ENCODE measurements at regions not wholly inside any gene's neighbourhood (a gene's known extent, or its start where the extent isn't known, plus 50 kb on each side); places are given as distances from the start of the nearest gene placed in this dataset.
A peak's percentile ranks its signal among the peaks of the same experiment; 100 is the strongest.

DNA sequence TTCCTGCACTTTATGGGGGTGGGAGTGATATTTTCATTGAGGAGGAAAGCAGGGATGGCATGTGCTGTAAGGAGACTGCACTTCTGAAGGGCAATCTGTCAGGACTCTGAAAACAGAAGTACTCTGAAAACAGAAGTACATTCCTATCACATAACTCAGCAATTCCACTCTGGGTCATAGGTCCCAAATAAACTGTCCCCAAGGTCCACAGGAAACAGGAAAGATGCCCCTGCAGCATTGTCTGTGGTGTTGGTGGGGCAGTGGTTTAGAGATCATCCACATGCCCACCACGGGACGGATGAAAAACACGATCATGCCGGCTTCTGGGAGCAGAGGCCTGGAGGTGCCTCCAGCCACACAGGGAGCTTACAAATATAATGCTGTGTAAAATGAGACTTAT is 150.3 kb downstream of the OTOR start:
- Histone ChIP-seq H3K9me3 (ENCODE audit: control insufficient read depth, low read depth, low read length) (no peaks in the 10 kb centered on the region), H3K4ac (ENCODE audit: low read depth, low read length) (no peak overlapping the region), H3K27ac (ENCODE audit: insufficient read length, low read depth, low read length) (no peak overlapping the region), H4K20me1 (ENCODE audit: control insufficient read depth, insufficient read depth, insufficient read length) (no peaks in the 10 kb centered on the region), H2AFZ (ENCODE audit: low read length) (no peak overlapping the region), H4K91ac (ENCODE audit: insufficient read length, low read depth, low read length) (no peak overlapping the region), H3K14ac (ENCODE audit: insufficient read depth, low read length) (no peak overlapping the region), H3K79me2 (ENCODE audit: insufficient read depth, low read length) (no peaks in the 10 kb centered on the region), H3K23ac (ENCODE audit: insufficient read length, low read depth, low read length) (no peak overlapping the region), H3K9ac (ENCODE audit: extremely low read depth, insufficient read length, low read length) (no peak overlapping the region), H3K4me1 (ENCODE audit: insufficient read depth, low read length) (no peaks in the 10 kb centered on the region), H4K8ac (replicated peaks; ENCODE audit: insufficient read length, low read depth, low read length) (no peak overlapping the region), H2BK20ac (ENCODE audit: low read depth, low read length, poor library complexity, severe bottlenecking) (no peak overlapping the region), H2AK5ac (ENCODE audit: insufficient read length, low read length) (no peak overlapping the region), H2BK120ac (ENCODE audit: low read depth, low read length, poor library complexity, severe bottlenecking) (no peak overlapping the region), H3K56ac (ENCODE audit: insufficient read length, low read depth, low read length) (no peak overlapping the region), H2BK5ac (ENCODE audit: insufficient read length, low read length) (no peak overlapping the region), H2BK15ac (ENCODE audit: low read depth, low read length) (no peak overlapping the region), H3K18ac (ENCODE audit: insufficient read length, low read depth, low read length) (no peak overlapping the region), H3K23me2 (ENCODE audit: insufficient read length, low read depth, low read length, poor library complexity, severe bottlenecking) (no peaks in the 10 kb centered on the region), H4K5ac (ENCODE audit: insufficient read length, low read depth, low read length) (no peak overlapping the region), H2BK12ac (ENCODE audit: insufficient read length, low read depth, low read length) (no peak overlapping the region), H3K27me3 (ENCODE audit: insufficient read depth, low read length) (no peaks in the 10 kb centered on the region), H3K79me1 (ENCODE audit: insufficient read depth, low read depth, low read length, poor library complexity, severe bottlenecking) (no peaks in the 10 kb centered on the region), H3K4me2 (ENCODE audit: insufficient read depth, insufficient read length, low read length) (no peak overlapping the region), H3T11ph (ENCODE audit: low read length) (no peak overlapping the region)
- no peak for DNase-seq
- Mint-ChIP-seq H3K4me1 (no peaks in the 10 kb centered on the region), H3K36me3 (ENCODE audit: insufficient read depth in 1 of 3, low read depth in 3 of 3) (no peaks in the 10 kb centered on the region), H3K27me3 (ENCODE audit: low read depth) (no peaks in the 10 kb centered on the region), H3K27ac (peak overlapping the region in 1 of 3 experiments; percentile 25; a peak in 1 of 7 replicates), H3K4me3 (no peak overlapping the region), H3K9me3 (no peaks in the 10 kb centered on the region)
- TF ChIP-seq, protein P1, sequence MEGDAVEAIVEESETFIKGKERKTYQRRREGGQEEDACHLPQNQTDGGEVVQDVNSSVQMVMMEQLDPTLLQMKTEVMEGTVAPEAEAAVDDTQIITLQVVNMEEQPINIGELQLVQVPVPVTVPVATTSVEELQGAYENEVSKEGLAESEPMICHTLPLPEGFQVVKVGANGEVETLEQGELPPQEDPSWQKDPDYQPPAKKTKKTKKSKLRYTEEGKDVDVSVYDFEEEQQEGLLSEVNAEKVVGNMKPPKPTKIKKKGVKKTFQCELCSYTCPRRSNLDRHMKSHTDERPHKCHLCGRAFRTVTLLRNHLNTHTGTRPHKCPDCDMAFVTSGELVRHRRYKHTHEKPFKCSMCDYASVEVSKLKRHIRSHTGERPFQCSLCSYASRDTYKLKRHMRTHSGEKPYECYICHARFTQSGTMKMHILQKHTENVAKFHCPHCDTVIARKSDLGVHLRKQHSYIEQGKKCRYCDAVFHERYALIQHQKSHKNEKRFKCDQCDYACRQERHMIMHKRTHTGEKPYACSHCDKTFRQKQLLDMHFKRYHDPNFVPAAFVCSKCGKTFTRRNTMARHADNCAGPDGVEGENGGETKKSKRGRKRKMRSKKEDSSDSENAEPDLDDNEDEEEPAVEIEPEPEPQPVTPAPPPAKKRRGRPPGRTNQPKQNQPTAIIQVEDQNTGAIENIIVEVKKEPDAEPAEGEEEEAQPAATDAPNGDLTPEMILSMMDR (conservative IDR thresholded peaks at IDR 0.05), result no peak
- WGBS (ENCODE audit: extremely low coverage, insufficient read length, low lambda C conversion rate), result no CpG with 5 or more reads among the region's 4 CpGs

Data from H9 (cell line).